ENCODE measurements at regions not wholly inside any gene's neighbourhood (a gene's known extent, or its start where the extent isn't known, plus 50 kb on each side); places are given as distances from the start of the nearest gene placed in this dataset.

DNA sequence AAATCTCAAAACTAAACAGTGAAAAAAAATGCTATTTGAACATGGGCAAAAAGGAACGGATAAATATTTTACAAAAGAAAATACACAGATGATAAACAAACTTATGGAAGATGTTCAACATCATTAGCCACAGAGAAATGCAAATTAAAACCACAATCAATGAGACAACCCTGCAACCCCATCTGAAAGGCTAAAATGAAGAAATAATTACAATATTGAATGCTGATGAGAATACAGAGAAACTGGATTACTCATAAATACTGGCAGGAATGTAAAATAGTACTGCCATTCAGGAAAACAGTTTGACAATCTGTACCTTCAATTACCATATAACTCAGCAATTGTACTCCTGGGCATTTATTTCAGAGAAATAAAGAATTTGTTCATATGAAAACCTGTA is 193.1 kb upstream of the UBE2E3 start:
- TF ChIP-seq, protein P1, sequence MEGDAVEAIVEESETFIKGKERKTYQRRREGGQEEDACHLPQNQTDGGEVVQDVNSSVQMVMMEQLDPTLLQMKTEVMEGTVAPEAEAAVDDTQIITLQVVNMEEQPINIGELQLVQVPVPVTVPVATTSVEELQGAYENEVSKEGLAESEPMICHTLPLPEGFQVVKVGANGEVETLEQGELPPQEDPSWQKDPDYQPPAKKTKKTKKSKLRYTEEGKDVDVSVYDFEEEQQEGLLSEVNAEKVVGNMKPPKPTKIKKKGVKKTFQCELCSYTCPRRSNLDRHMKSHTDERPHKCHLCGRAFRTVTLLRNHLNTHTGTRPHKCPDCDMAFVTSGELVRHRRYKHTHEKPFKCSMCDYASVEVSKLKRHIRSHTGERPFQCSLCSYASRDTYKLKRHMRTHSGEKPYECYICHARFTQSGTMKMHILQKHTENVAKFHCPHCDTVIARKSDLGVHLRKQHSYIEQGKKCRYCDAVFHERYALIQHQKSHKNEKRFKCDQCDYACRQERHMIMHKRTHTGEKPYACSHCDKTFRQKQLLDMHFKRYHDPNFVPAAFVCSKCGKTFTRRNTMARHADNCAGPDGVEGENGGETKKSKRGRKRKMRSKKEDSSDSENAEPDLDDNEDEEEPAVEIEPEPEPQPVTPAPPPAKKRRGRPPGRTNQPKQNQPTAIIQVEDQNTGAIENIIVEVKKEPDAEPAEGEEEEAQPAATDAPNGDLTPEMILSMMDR (IDR thresholded peaks at IDR 0.05), result no peak
- TF ChIP-seq POLR2AphosphoS5 (IDR thresholded peaks at IDR 0.05), result no peak
- TF ChIP-seq EP300 (IDR thresholded peaks at IDR 0.05), result no peak
- no peak for TF ChIP-seq POLR2A (IDR thresholded peaks at IDR 0.05)

All from sigmoid colon (tissue), 4 donors.